Right atrium auricular region (tissue), 2 donors: ENCODE measurements at regions not wholly inside any gene's neighbourhood (a gene's known extent, or its start where the extent isn't known, plus 50 kb on each side); places are given as distances from the start of the nearest gene placed in this dataset.

Source experiments
- DNase-seq: peaks from one replicate; pipeline ENCODE4 v3.0.0-alpha.2; 2019; ENCODE audit warnings: low spot score
- H3K27ac ChIP-seq, 2 donors: fragments of 200-600 bp; sonication (generic); 1 replicate in 1 of 2; 2 replicates in 1 of 2; pipeline ENCODE4 v1.5.1; 2016 to 2019
- H3K27me3 ChIP-seq, 2 donors: fragments of 200-600 bp; sonication (generic); one replicate each; pipeline versions ENCODE4 v1.5.1 to v1.6.0; 2017 to 2019
- H3K36me3 ChIP-seq: fragments of 200-600 bp; sonication (generic); one replicate; pipeline ENCODE4 v1.5.1; 2016
- H3K4me1 ChIP-seq, 2 donors: fragments of 200-600 bp; sonication (generic); one replicate each; pipeline versions ENCODE4 v1.5.1 to v1.6.0; 2017 to 2019
- H3K4me3 ChIP-seq, 2 donors: fragments of 200-600 bp; sonication (generic); 1 replicate in 1 of 2; 2 replicates in 1 of 2; pipeline ENCODE4 v1.5.1; 2017 to 2019; ENCODE audit warnings: mild to moderate bottlenecking in 1 of 2, moderate library complexity in 1 of 2
- H3K9me3 ChIP-seq, 2 donors: fragments of 200-600 bp; sonication (generic); one replicate each; pipeline ENCODE4 v1.5.1; 2019
- CTCF ChIP-seq, 2 donors: fragments of 200-600 bp; sonication (generic); IDR thresholded peaks; one replicate each; pipeline ENCODE4 v1.5.1; 2019; ENCODE audit warnings: antibody characterized with exemption in 2 of 2

- Histone ChIP-seq H3K4me1 (no peaks in the 10 kb centered on the region), H3K9me3 (no peaks in the 10 kb centered on the region), H3K4me3 (no peak overlapping the region), H3K27ac (no peak overlapping the region), H3K36me3 (no peaks in the 10 kb centered on the region), H3K27me3 (no peaks in the 10 kb centered on the region)
- no peak for TF ChIP-seq CTCF (IDR thresholded peaks at IDR 0.05)
- DNase-seq: no peak
Measured at GRCh38 chr7:31258391-31258790, 82.1 kb downstream of the NEUROD6 start.

- no peak for DNase-seq
- Histone ChIP-seq H3K36me3 (no peaks in the 10 kb centered on the region), H3K27me3 (no peaks in the 10 kb centered on the region), H3K9me3 (no peaks in the 10 kb centered on the region), H3K4me3 (no peak overlapping the region), H3K27ac (no peak overlapping the region), H3K4me1 (no peaks in the 10 kb centered on the region)
- TF ChIP-seq CTCF (IDR thresholded peaks at IDR 0.05): no peak
Measured at GRCh38 chr7:31256506-31256905, 84.0 kb downstream of the NEUROD6 start.

GRCh38 chr7:31254926-31255325, 85.6 kb downstream of the NEUROD6 start:
- H3K4me1 ChIP-seq: no peaks in the 10 kb centered on the region
- no peak for TF ChIP-seq CTCF (IDR thresholded peaks at IDR 0.05)
- H3K36me3 ChIP-seq: no peaks in the 10 kb centered on the region
- DNase-seq: no peak
- H3K27me3 ChIP-seq: no peaks in the 10 kb centered on the region
- no peak overlapping the region for H3K4me3 ChIP-seq
- H3K9me3 ChIP-seq: no peaks in the 10 kb centered on the region
- H3K27ac ChIP-seq: no peak overlapping the region

GRCh38 chr7:31253532-31253931, 87.0 kb downstream of the NEUROD6 start:
- DNase-seq: no peak
- H3K9me3 ChIP-seq: no peaks in the 10 kb centered on the region
- TF ChIP-seq CTCF (IDR thresholded peaks at IDR 0.05): no peak
- H3K4me3 ChIP-seq: no peak overlapping the region
- no peaks in the 10 kb centered on the region for H3K4me1 ChIP-seq
- no peaks in the 10 kb centered on the region for H3K27me3 ChIP-seq
- no peak overlapping the region for H3K27ac ChIP-seq
- no peaks in the 10 kb centered on the region for H3K36me3 ChIP-seq

- Histone ChIP-seq H3K4me1 (no peaks in the 10 kb centered on the region), H3K4me3 (no peak overlapping the region), H3K27ac (no peak overlapping the region), H3K9me3 (no peaks in the 10 kb centered on the region), H3K27me3 (no peaks in the 10 kb centered on the region), H3K36me3 (no peaks in the 10 kb centered on the region)
- no peak for DNase-seq
- no peak for TF ChIP-seq CTCF (IDR thresholded peaks at IDR 0.05)
Measured at GRCh38 chr7:31251441-31251840, 89.1 kb downstream of the NEUROD6 start.

- no peak for DNase-seq
- H3K36me3 ChIP-seq: no peaks in the 10 kb centered on the region
- TF ChIP-seq CTCF (IDR thresholded peaks at IDR 0.05): no peak
Measured at GRCh38 chr7:31249671-31250070, 90.9 kb downstream of the NEUROD6 start.

More at GRCh38 chr7:31249671-31250070, 90.9 kb downstream of the NEUROD6 start:
- no peak overlapping the region for H3K27ac ChIP-seq
- no peaks in the 10 kb centered on the region for H3K4me1 ChIP-seq
- no peaks in the 10 kb centered on the region for H3K9me3 ChIP-seq
- no peak overlapping the region for H3K4me3 ChIP-seq
- no peaks in the 10 kb centered on the region for H3K27me3 ChIP-seq
